ENCODE measurements at regions not wholly inside any gene's neighbourhood (a gene's known extent, or its start where the extent isn't known, plus 50 kb on each side); places are given as distances from the start of the nearest gene placed in this dataset.

DNA sequence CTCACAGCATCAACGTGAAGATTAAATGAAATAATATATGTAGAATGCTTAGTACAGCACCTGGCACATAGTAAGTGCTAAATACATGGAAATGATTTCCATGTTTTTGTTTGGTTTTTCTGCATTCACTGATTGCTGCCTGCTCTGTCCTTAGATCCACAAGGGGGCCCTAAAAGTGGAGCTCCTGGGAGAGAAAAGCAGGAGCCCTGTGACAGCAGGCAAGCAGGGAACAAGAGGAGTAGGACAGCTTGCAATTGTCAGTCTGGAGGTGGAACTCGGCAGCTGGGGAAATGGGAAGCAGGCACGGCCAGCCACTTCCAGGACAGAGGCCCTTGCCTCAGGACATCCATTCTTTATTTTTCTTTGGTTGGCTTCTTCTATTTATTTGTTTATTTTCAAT is 292.9 kb downstream of the BMP4 start:
- ATAC-seq (ENCODE audit: insufficient number of reproducible peaks, low FRiP score, low read depth) (no peak), DNase-seq (ENCODE audit: low spot score) (no peak)
- H3K36me3 ChIP-seq = no peaks in the 10 kb centered on the region
- H3K9me3 ChIP-seq = peaks cover 3% of the 10 kb centered on the region
- TF ChIP-seq, protein P1, sequence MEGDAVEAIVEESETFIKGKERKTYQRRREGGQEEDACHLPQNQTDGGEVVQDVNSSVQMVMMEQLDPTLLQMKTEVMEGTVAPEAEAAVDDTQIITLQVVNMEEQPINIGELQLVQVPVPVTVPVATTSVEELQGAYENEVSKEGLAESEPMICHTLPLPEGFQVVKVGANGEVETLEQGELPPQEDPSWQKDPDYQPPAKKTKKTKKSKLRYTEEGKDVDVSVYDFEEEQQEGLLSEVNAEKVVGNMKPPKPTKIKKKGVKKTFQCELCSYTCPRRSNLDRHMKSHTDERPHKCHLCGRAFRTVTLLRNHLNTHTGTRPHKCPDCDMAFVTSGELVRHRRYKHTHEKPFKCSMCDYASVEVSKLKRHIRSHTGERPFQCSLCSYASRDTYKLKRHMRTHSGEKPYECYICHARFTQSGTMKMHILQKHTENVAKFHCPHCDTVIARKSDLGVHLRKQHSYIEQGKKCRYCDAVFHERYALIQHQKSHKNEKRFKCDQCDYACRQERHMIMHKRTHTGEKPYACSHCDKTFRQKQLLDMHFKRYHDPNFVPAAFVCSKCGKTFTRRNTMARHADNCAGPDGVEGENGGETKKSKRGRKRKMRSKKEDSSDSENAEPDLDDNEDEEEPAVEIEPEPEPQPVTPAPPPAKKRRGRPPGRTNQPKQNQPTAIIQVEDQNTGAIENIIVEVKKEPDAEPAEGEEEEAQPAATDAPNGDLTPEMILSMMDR (IDR thresholded peaks at IDR 0.05) = no peak
- no peak overlapping the region for H3K27ac ChIP-seq
- no peaks in the 10 kb centered on the region for H3K27me3 ChIP-seq (replicated peaks; ENCODE audit: insufficient read depth)
- no peak overlapping the region for H3K4me3 ChIP-seq
- H3K4me1 ChIP-seq (ENCODE audit: control insufficient read depth in 1 of 2, low read depth in 2 of 2) = peaks cover 0 to 9% of the 10 kb centered on the region in 2 donors

DNA sequence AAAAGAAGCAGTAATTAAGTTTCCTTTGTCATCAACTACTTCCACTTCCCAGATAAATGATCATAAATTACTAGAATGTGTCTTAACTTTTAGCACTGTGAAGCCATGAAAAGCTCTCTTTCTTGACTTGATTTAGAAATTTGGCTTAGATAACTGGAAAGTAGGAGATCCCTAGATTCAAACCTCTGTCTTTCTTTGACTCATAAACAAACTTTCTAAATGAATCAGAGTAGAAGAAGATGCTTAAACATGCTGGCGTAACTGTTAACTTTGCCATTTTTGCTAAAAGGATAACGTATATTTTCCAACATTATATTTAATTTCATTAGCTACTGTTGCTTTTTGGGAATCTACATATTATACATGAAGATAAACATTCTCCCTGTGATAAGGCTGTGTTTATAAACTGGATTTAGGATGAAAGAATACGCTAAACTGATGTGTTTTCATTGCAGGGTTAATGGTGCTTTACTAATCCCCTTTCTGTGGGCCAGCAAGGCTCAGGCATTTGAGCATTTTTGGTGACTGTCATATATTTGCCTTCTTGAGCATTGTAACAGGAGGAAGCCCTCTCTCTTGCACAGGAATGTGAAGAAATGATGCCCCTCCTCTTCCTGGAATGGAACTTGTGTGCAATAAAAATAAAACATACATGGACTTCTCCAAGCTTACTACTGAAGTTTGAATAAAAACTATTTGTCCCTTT is 301.4 kb downstream of the BMP4 start:
- H3K27ac ChIP-seq = no peak overlapping the region
- no peaks in the 10 kb centered on the region for H3K9me3 ChIP-seq
- DNase-seq (ENCODE audit: low spot score) (no peak), ATAC-seq (ENCODE audit: insufficient number of reproducible peaks, low FRiP score, low read depth) (no peak)
- no peaks in the 10 kb centered on the region for H3K36me3 ChIP-seq
- TF ChIP-seq, protein P1 (IDR thresholded peaks at IDR 0.05) = no peak
- H3K4me1 ChIP-seq (ENCODE audit: control insufficient read depth in 1 of 2, low read depth in 2 of 2) = peaks cover 0 to 12% of the 10 kb centered on the region in 2 donors
- H3K4me3 ChIP-seq = no peak overlapping the region
- no peaks in the 10 kb centered on the region for H3K27me3 ChIP-seq (replicated peaks; ENCODE audit: insufficient read depth)

DNA sequence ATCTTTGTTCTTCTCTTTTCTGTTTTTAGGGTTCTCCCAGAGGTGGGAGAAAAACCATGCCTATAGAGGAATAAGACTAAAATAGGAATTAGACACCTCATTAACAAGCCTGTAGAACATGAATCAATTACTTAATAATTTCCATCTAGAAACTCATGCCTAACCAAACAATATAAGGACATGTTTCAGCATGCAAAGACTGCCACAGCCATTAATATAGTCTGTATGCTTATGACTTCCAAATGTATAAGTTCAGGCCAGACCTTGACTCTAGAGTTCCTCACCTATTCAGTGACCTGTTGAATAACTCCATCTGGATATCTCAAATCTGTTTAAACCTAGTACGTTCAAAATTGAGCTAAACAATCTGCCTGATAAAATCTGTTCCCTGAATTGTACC is 304.6 kb downstream of the BMP4 start:
- Histone ChIP-seq H3K27ac (no peak overlapping the region), H3K36me3 (no peaks in the 10 kb centered on the region), H3K9me3 (no peaks in the 10 kb centered on the region), H3K27me3 (replicated peaks; ENCODE audit: insufficient read depth) (no peaks in the 10 kb centered on the region), H3K4me1 (ENCODE audit: control insufficient read depth in 1 of 2, low read depth in 2 of 2) (no peaks in the 10 kb centered on the region), H3K4me3 (no peak overlapping the region)
- ATAC-seq (ENCODE audit: insufficient number of reproducible peaks, low FRiP score, low read depth) = no peak
- TF ChIP-seq, protein P1 (IDR thresholded peaks at IDR 0.05) = no peak
- no peak for DNase-seq (ENCODE audit: low spot score)

- no peaks in the 10 kb centered on the region for H3K27me3 ChIP-seq (replicated peaks; ENCODE audit: insufficient read depth)
- TF ChIP-seq, protein P1 (IDR thresholded peaks at IDR 0.05) = no peak
- ATAC-seq (ENCODE audit: insufficient number of reproducible peaks, low FRiP score, low read depth) (no peak), DNase-seq (ENCODE audit: low spot score) (no peak)
- H3K27ac ChIP-seq = no peak overlapping the region
- no peaks in the 10 kb centered on the region for H3K4me1 ChIP-seq (ENCODE audit: control insufficient read depth in 1 of 2, low read depth in 2 of 2)
- no peak overlapping the region for H3K4me3 ChIP-seq
- no peaks in the 10 kb centered on the region for H3K36me3 ChIP-seq
- H3K9me3 ChIP-seq = no peaks in the 10 kb centered on the region
Measured at GRCh38 chr14:53651096-53651740, 305.4 kb downstream of the BMP4 start.

DNA sequence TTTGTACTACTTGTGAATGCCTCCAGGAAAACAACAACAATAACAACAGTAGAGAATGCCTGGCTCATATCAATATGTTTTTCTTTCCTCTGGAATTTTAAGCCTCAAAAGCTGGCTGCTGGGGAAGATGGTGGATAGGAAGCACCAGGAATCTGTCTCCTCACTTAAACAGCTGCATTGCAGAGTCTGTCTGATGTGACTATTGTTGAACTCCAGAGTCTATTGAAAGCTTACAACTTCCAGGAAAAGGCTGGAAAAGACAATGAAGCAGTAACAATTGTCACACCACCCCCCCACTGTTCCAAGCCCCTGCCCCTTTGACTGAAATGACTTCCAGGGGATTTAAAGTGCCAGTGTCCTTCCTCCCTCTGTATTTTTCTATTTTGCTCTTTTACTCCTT is 309.7 kb downstream of the BMP4 start:
- no peak for ATAC-seq (ENCODE audit: insufficient number of reproducible peaks, low FRiP score, low read depth)
- Histone ChIP-seq H3K4me3 (no peak overlapping the region), H3K27me3 (replicated peaks; ENCODE audit: insufficient read depth) (no peaks in the 10 kb centered on the region), H3K9me3 (no peaks in the 10 kb centered on the region), H3K36me3 (no peaks in the 10 kb centered on the region), H3K27ac (no peak overlapping the region), H3K4me1 (ENCODE audit: control insufficient read depth in 1 of 2, low read depth in 2 of 2) (no peaks in the 10 kb centered on the region)
- no peak for DNase-seq (ENCODE audit: low spot score)
- TF ChIP-seq, protein P1 (IDR thresholded peaks at IDR 0.05) = no peak
